K562 (cell line): ENCODE measurements at regions not wholly inside any gene's neighbourhood (a gene's known extent, or its start where the extent isn't known, plus 50 kb on each side); places are given as distances from the start of the nearest gene placed in this dataset.

ENCODE experiments used
- ATAC-seq: fragments of 200-7000 bp; cut with Tn5 transposase; 3 replicates; pipeline ENCODE4 v1.9.1; 2020; ENCODE audit warnings: moderate library complexity
- BruUV-seq: library from RNA; stranded (reverse); fragments of 400-500 nt; replicated peaks from 2 replicates; lab custom pipeline; 2021; lab: Mats Ljungman, UMichigan
- CTCF ChIA-PET: fragments of 300-600 bp; formaldehyde crosslinking; extraction: SDS; loops from one replicate; lab custom pipeline; 2021; ENCODE audit warnings: low intra/inter-chr PET ratio; lab: Yijun Ruan, JAX
- POLR2A ChIA-PET: fragments of 300-600, 350-650 bp; sonication (Branson Sonifier 250); formaldehyde crosslinking; extraction: SDS; loops from one replicate; lab custom pipeline; 2021; ENCODE audit warnings: antibody characterized with exemption, inconsistent platforms; lab: Yijun Ruan, JAX
- DNase-seq, 4 experiments: peaks; one replicate each; pipeline versions ENCODE4 v3.0.0 to v3.0.0-alpha.2; 2011 to 2018; ENCODE audit warnings: low spot score in 3 of 4, mixed read lengths in 3 of 4; ENCODE audit errors: extremely low read depth in 1 of 4
- FAIRE-seq: peaks from 2 replicates; lab custom pipeline; 2011; peaks lifted over from hg19 to GRCh38; lab: Jason Lieb, UNC
- H2AFZ ChIP-seq: 2 replicates; pipeline ENCODE4 v1.6.0; 2011; ENCODE audit warnings: low read depth, low read length, control low read depth, inconsistent platforms
- H3K27ac ChIP-seq: fragments of 200-600 bp; 3 replicates; pipeline ENCODE4 v1.8.0; 2011; ENCODE audit warnings: low read depth, mild to moderate bottlenecking, control low read depth, inconsistent platforms, low read length, moderate library complexity, mixed read lengths; ENCODE audit errors: extremely low read depth
- H3K27me3 ChIP-seq, 2 experiments: fragments of 300-600 bp in 1 of 2; 2 replicates in 1 of 2; 3 replicates in 1 of 2; pipeline versions ENCODE4 v1.6.0 to v1.8.0; 2011; ENCODE audit warnings: inconsistent platforms in 2 of 2, low read length in 2 of 2, mild to moderate bottlenecking in 1 of 2, mixed read lengths in 1 of 2, moderate library complexity in 1 of 2; ENCODE audit not compliant: control insufficient read depth in 2 of 2, insufficient read depth in 2 of 2
- H3K36me3 ChIP-seq: fragments of 300-600 bp; 3 replicates; pipeline ENCODE4 v1.8.0; 2011; ENCODE audit warnings: mild to moderate bottlenecking, low read length, inconsistent platforms; ENCODE audit not compliant: control insufficient read depth, insufficient read depth
- H3K4me1 ChIP-seq, 2 experiments: fragments of 200-600 bp in 1 of 2; replicated peaks in 1 of 2; 2 replicates in 1 of 2; 3 replicates in 1 of 2; pipeline versions ENCODE4 v1.5.1 to v1.8.0; 2011; ENCODE audit warnings: inconsistent platforms in 2 of 2, low read length in 2 of 2, mild to moderate bottlenecking in 1 of 2, mixed read lengths in 1 of 2, moderate library complexity in 1 of 2; ENCODE audit not compliant: control insufficient read depth in 2 of 2, insufficient read depth in 2 of 2
- H3K4me2 ChIP-seq: 2 replicates; pipeline ENCODE4 v1.6.1; 2011; ENCODE audit warnings: low read length, control low read depth, inconsistent platforms, mixed read lengths; ENCODE audit not compliant: insufficient read depth
- H3K4me3 ChIP-seq: fragments of 200-600 bp; sonication (generic), shearing (Covaris generic); 2 replicates; pipeline ENCODE4 v1.5.1; 2016; ENCODE audit warnings: control low read depth, inconsistent platforms
- H3K79me2 ChIP-seq: fragments of 200-600 bp; 3 replicates; pipeline ENCODE4 v1.8.0; 2011; ENCODE audit warnings: low read length, inconsistent platforms; ENCODE audit not compliant: control insufficient read depth, insufficient read depth
- H3K9ac ChIP-seq, 2 experiments: 2 replicates each; pipeline versions ENCODE4 v1.6.0 to v1.6.1; 2011; ENCODE audit warnings: low read depth in 2 of 2, low read length in 2 of 2, control low read depth in 1 of 2, inconsistent platforms in 1 of 2, mild to moderate bottlenecking in 1 of 2, mixed read lengths in 1 of 2; ENCODE audit not compliant: insufficient read depth in 1 of 2
- H3K9me1 ChIP-seq: one replicate; pipeline ENCODE4 v1.6.0; 2011; ENCODE audit warnings: inconsistent platforms, mild to moderate bottlenecking, low read length, moderate library complexity; ENCODE audit not compliant: control insufficient read depth, insufficient read depth
- H3K9me3 ChIP-seq: replicated peaks from 2 replicates; pipeline ENCODE4 v1.5.1; 2011; ENCODE audit warnings: low read depth, low read length, inconsistent platforms; ENCODE audit not compliant: control insufficient read depth, insufficient read depth
- H4K20me1 ChIP-seq: replicated peaks from 2 replicates; pipeline ENCODE4 v1.6.1; 2011; ENCODE audit warnings: low read length, inconsistent platforms, mixed read lengths; ENCODE audit not compliant: control insufficient read depth, insufficient read depth
- BCOR ChIP-seq: fragments of 450-650 bp; IDR thresholded peaks from 2 replicates; pipeline ENCODE4 v1.6.1; 2016
- CTBP1 ChIP-seq: fragments of 450-650 bp; IDR thresholded peaks from 2 replicates; pipeline ENCODE4 v1.6.1; 2016; ENCODE audit warnings: borderline replicate concordance
- LCOR ChIP-seq: sonication (generic); formaldehyde crosslinking; IDR thresholded peaks from 2 replicates; pipeline ENCODE4 v1.8.0; 2022; ENCODE audit warnings: mild to moderate bottlenecking, missing genetic modification reagents
- PCBP2 ChIP-seq: fragments of 200-400 bp; formaldehyde crosslinking; IDR thresholded peaks from 2 replicates; pipeline ENCODE4 v1.6.1; 2018; ENCODE audit warnings: low read length, low read depth, mild to moderate bottlenecking, moderate library complexity; ENCODE audit not compliant: poor library complexity, severe bottlenecking
- PHF21A ChIP-seq: fragments of 450-650 bp; IDR thresholded peaks from 2 replicates; pipeline ENCODE4 v1.6.1; 2017; ENCODE audit warnings: low read depth, borderline replicate concordance
- PPARD ChIP-seq: fragments of 250-450 bp; sonication (Bioruptor Pico); IDR thresholded peaks from 2 replicates; pipeline ENCODE4 v1.8.0; 2022; ENCODE audit warnings: inconsistent platforms, mild to moderate bottlenecking, moderate library complexity
- TAF1 ChIP-seq: IDR thresholded peaks from 2 replicates; pipeline ENCODE4 v1.6.1; 2011; ENCODE audit warnings: mild to moderate bottlenecking, low read length, moderate library complexity; ENCODE audit not compliant: insufficient read depth, control insufficient read depth, severe bottlenecking; ENCODE audit errors: extremely low read depth
- ZBTB1 ChIP-seq: sonication (generic); formaldehyde crosslinking; IDR thresholded peaks from 2 replicates; pipeline ENCODE4 v1.8.1; 2023; ENCODE audit warnings: missing genetic modification reagents, low read depth, mild to moderate bottlenecking, borderline replicate concordance
- ZFP1 ChIP-seq: fragments of 450-650 bp; formaldehyde crosslinking; IDR thresholded peaks from 2 replicates; pipeline ENCODE4 v1.4.0; 2020; ENCODE audit warnings: mild to moderate bottlenecking, mixed read lengths
- ZFX ChIP-seq: sonication (generic); formaldehyde crosslinking; IDR thresholded peaks from 2 replicates; pipeline ENCODE4 v1.8.0; 2022; ENCODE audit warnings: mild to moderate bottlenecking, missing genetic modification reagents, moderate library complexity
- ZNF76 ChIP-seq: fragments of 250-450 bp; sonication (Bioruptor Pico); IDR thresholded peaks from 2 replicates; pipeline ENCODE4 v1.4.0; 2020; ENCODE audit warnings: mild to moderate bottlenecking, moderate library complexity, borderline replicate concordance
- WGBS: fragments of 100-300 bp; shearing (Covaris generic); methylation state at CpG from one replicate; pipeline ENCODE4 v1.1.6; 2016; ENCODE audit warnings: low coverage, mixed read lengths; ENCODE audit not compliant: insufficient coverage; ENCODE audit errors: missing lambda C conversion rate; 5-methylcytosine and 5-hydroxymethylcytosine counted together
- in situ Hi-C: fragments of 300-500 bp; cut with MboI; formaldehyde crosslinking; loops from 4 replicates; pipeline ENCODE4 v1.15.0; 2018; ENCODE audit warnings: inconsistent platforms, mixed read lengths
- intact Hi-C: fragments of 100-400 bp; cut with micrococcal nuclease; formaldehyde crosslinking; loops from 2 replicates; pipeline ENCODE4 v1.14.2; 2022
- TF ChIP-seq, protein P1 (sequence below), 3 experiments: fragments of 200-800 bp in 1 of 3; sonication (Bioruptor generic) in 1 of 3; sonication (generic) in 1 of 3; formaldehyde crosslinking in 1 of 3; IDR thresholded peaks; 2 replicates each; pipeline versions ENCODE4 v1.6.1 to v1.8.0; 2016 to 2022; ENCODE audit warnings: mild to moderate bottlenecking in 2 of 3, missing compliant biosample characterization in 2 of 3, missing genetic modification characterization in 2 of 3, missing genetic modification reagents in 1 of 3
- TF ChIP-seq, protein P2 (sequence below): fragments of 450-650 bp; formaldehyde crosslinking; IDR thresholded peaks from 2 replicates; pipeline ENCODE4 v1.4.0; 2022; ENCODE audit warnings: missing genetic modification characterization
- TF ChIP-seq, protein P3 (sequence below): fragments of 250-450 bp; sonication (Bioruptor Pico); IDR thresholded peaks from 2 replicates; pipeline ENCODE4 v1.8.0; 2022; ENCODE audit warnings: moderate library complexity, mild to moderate bottlenecking, inconsistent platforms
- TF ChIP-seq, protein P4 (sequence below), 2 experiments: fragments of 450-650 bp; conservative IDR thresholded peaks; 2 replicates each; pipeline ENCODE4 v1.6.1; 2017; ENCODE audit warnings: mild to moderate bottlenecking in 2 of 2, moderate library complexity in 2 of 2

DNA sequence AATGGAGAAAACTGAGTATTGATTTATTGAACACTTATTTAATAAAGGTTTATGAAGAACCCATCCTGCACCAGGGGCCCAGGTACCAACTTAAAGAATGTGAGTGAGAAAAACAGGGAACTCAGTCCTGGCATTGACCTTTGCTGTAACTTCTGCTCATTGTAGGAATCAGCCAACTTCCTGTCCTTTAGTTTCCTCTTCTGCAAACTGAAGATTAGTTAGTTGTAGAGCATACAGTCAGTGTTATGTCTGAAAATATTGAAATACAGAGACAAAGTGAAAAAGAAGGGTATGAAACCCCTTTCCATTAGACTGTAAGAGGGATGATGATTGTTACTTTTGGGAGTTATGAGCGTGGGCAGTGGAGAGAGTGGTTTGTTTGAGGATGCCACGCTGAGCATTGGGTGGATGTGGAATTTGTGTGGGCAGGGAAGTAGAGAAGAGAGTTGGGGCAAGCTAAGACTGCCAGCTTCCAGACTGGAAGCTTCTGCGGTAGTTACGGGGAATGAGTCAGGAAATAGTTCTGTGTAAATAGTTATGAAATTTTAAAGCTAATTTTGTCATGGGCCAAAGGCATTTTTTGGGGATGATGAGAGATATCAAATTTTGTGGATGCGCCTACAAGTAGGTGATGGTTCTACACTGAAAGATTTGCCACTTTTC, 89.2 kb downstream of the GPR88 start (continued):
- TF ChIP-seq, protein P1, sequence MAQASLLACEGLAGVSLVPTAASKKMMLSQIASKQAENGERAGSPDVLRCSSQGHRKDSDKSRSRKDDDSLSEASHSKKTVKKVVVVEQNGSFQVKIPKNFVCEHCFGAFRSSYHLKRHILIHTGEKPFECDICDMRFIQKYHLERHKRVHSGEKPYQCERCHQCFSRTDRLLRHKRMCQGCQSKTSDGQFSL (CRISPR knock-in tag; IDR thresholded peaks at IDR 0.05): no peak
- TF ChIP-seq, protein P1 (tag; IDR thresholded peaks at IDR 0.05): no peak
- TF ChIP-seq PPARD (CRISPR knock-in tag): no peak
- no peak for TF ChIP-seq TAF1
- TF ChIP-seq PCBP2: no peak
- TF ChIP-seq ZBTB1 (CRISPR knock-in tag): no peak
- TF ChIP-seq, protein P2, sequence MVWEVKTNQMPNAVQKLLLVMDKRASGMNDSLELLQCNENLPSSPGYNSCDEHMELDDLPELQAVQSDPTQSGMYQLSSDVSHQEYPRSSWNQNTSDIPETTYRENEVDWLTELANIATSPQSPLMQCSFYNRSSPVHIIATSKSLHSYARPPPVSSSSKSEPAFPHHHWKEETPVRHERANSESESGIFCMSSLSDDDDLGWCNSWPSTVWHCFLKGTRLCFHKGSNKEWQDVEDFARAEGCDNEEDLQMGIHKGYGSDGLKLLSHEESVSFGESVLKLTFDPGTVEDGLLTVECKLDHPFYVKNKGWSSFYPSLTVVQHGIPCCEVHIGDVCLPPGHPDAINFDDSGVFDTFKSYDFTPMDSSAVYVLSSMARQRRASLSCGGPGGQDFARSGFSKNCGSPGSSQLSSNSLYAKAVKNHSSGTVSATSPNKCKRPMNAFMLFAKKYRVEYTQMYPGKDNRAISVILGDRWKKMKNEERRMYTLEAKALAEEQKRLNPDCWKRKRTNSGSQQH (CRISPR knock-in tag): no peak

DNA sequence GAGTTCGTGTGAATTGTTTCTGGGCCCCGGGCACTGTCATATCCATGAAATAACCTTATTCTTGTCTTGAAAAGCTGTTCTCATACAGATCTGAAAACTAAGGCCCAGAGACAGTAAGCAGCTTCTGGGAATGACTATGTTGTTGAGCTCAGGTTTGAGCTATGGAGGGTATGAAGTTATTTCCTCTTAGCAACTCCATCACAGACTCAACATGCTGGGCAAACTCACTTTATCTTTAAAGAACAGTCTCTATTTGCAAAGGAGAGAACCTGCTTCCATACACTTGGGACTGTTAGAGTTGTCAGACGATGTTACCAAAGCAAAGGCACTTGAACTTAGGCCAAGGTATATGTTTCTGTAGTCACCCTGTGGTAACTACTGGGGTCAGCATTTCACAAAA, 90.0 kb downstream of the GPR88 start:
- Histone ChIP-seq H2AFZ (no peak overlapping the region), H3K27me3 (no peaks in the 10 kb centered on the region; a peak in 1 of 5 replicates), H3K79me2 (no peaks in the 10 kb centered on the region), H3K9me1 (no peaks in the 10 kb centered on the region), H3K4me3 (no peak overlapping the region), H3K4me2 (no peak overlapping the region), H3K36me3 (no peaks in the 10 kb centered on the region), H3K27ac (no peak overlapping the region), H3K9ac (no peak overlapping the region), H4K20me1 (no peaks in the 10 kb centered on the region), H3K9me3 (no peaks in the 10 kb centered on the region), H3K4me1 (no peaks in the 10 kb centered on the region)
- ATAC-seq (no peak), DNase-seq (no peak), FAIRE-seq (no peak)
- no TSS peak for BruUV-seq
- in situ Hi-C loops: no loop called here
- ChIA-PET CTCF (no interaction called here), POLR2A (no interaction called here)
- WGBS: 3% methylated on average over 3 of the region's 3 CpGs
- intact Hi-C loops: no loop called here
- no peak for TF ChIP-seq ZFX (CRISPR knock-in tag)
- TF ChIP-seq ZFP1 (CRISPR knock-in tag): no peak
- TF ChIP-seq PHF21A: no peak
- no peak for TF ChIP-seq CTBP1
- no peak for TF ChIP-seq BCOR
- TF ChIP-seq ZNF76 (CRISPR knock-in tag): no peak
- TF ChIP-seq, protein P3, sequence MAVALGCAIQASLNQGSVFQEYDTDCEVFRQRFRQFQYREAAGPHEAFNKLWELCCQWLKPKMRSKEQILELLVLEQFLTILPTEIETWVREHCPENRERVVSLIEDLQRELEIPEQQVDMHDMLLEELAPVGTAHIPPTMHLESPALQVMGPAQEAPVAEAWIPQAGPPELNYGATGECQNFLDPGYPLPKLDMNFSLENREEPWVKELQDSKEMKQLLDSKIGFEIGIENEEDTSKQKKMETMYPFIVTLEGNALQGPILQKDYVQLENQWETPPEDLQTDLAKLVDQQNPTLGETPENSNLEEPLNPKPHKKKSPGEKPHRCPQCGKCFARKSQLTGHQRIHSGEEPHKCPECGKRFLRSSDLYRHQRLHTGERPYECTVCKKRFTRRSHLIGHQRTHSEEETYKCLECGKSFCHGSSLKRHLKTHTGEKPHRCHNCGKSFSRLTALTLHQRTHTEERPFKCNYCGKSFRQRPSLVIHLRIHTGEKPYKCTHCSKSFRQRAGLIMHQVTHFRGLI (CRISPR knock-in tag): no peak
- TF ChIP-seq, protein P4, sequence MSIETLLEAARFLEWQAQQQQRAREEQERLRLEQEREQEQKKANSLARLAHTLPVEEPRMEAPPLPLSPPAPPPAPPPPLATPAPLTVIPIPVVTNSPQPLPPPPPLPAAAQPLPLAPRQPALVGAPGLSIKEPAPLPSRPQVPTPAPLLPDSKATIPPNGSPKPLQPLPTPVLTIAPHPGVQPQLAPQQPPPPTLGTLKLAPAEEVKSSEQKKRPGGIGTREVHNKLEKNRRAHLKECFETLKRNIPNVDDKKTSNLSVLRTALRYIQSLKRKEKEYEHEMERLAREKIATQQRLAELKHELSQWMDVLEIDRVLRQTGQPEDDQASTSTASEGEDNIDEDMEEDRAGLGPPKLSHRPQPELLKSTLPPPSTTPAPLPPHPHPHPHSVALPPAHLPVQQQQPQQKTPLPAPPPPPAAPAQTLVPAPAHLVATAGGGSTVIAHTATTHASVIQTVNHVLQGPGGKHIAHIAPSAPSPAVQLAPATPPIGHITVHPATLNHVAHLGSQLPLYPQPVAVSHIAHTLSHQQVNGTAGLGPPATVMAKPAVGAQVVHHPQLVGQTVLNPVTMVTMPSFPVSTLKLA (conservative IDR thresholded peaks at IDR 0.05): no peak
- TF ChIP-seq LCOR: no peak
